ENCODE measurements at regions not wholly inside any gene's neighbourhood (a gene's known extent, or its start where the extent isn't known, plus 50 kb on each side); places are given as distances from the start of the nearest gene placed in this dataset.

GRCh38 chr4:186953599-186954260, 230.1 kb upstream of the FAT1 start:
- TF ChIP-seq CTCF (IDR thresholded peaks at IDR 0.05; ENCODE audit: poor library complexity) (no peak), EZH2phosphoT487 (IDR thresholded peaks at IDR 0.05; ENCODE audit: low read depth, severe bottlenecking, unreplicated experiment) (no peak), EZH2 (IDR thresholded peaks at IDR 0.05; ENCODE audit: borderline replicate concordance) (no peak)

Data from hepatocyte (in vitro differentiated cells).